ENCODE measurements at regions not wholly inside any gene's neighbourhood (a gene's known extent, or its start where the extent isn't known, plus 50 kb on each side); places are given as distances from the start of the nearest gene placed in this dataset.

- no peaks in the 10 kb centered on the region for H3K9me3 ChIP-seq
- TF ChIP-seq EP300 (IDR thresholded peaks at IDR 0.05) (no peak), POLR2A (IDR thresholded peaks at IDR 0.05) (no peak), CTCF (IDR thresholded peaks at IDR 0.05) (no peak)
- no peaks in the 10 kb centered on the region for H3K27me3 ChIP-seq
- no peaks in the 10 kb centered on the region for H3K36me3 ChIP-seq
- H3K4me3 ChIP-seq = no peak overlapping the region
- H3K4me1 ChIP-seq = no peaks in the 10 kb centered on the region
- no peak for DNase-seq (ENCODE audit: low spot score in 2 of 2)
- no peak overlapping the region for H3K27ac ChIP-seq
- WGBS, 2 donors = 81 to 87% methylated on average over 9 of the region's 9 CpGs
Measured at GRCh38 chr10:130658687-130659290, 522.6 kb downstream of the GLRX3 start.

- DNase-seq (ENCODE audit: low spot score in 2 of 2) = no peak
- TF ChIP-seq EP300 (IDR thresholded peaks at IDR 0.05) (no peak), CTCF (IDR thresholded peaks at IDR 0.05) (no peak), POLR2A (IDR thresholded peaks at IDR 0.05) (no peak)
- no peaks in the 10 kb centered on the region for H3K4me1 ChIP-seq
- no peak overlapping the region for H3K4me3 ChIP-seq
- 84 to 88% methylated on average over 10 of the region's 10 CpGs for WGBS, 2 donors
- no peak overlapping the region for H3K27ac ChIP-seq
- no peaks in the 10 kb centered on the region for H3K36me3 ChIP-seq
- H3K9me3 ChIP-seq = no peaks in the 10 kb centered on the region
- H3K27me3 ChIP-seq = no peaks in the 10 kb centered on the region
Measured at GRCh38 chr10:130659528-130659927, 523.3 kb downstream of the GLRX3 start.

- Histone ChIP-seq H3K36me3 (no peaks in the 10 kb centered on the region), H3K27ac (no peak overlapping the region), H3K4me1 (no peaks in the 10 kb centered on the region), H3K4me3 (no peak overlapping the region), H3K27me3 (no peaks in the 10 kb centered on the region), H3K9me3 (no peaks in the 10 kb centered on the region)
- TF ChIP-seq EP300 (IDR thresholded peaks at IDR 0.05) (no peak), CTCF (IDR thresholded peaks at IDR 0.05) (no peak), POLR2A (IDR thresholded peaks at IDR 0.05) (no peak)
- no peak for DNase-seq (ENCODE audit: low spot score in 2 of 2)
- WGBS, 2 donors = 81 to 89% methylated on average over 3 of the region's 3 CpGs
Measured at GRCh38 chr10:130660266-130660665, 524.1 kb downstream of the GLRX3 start.

- H3K4me3 ChIP-seq = no peak overlapping the region
- DNase-seq (ENCODE audit: low spot score in 2 of 2) = no peak
- no peaks in the 10 kb centered on the region for H3K4me1 ChIP-seq
- no peak overlapping the region for H3K27ac ChIP-seq
- no peak for TF ChIP-seq POLR2A (IDR thresholded peaks at IDR 0.05)
- no peak for TF ChIP-seq CTCF (IDR thresholded peaks at IDR 0.05)
- no peak for TF ChIP-seq EP300 (IDR thresholded peaks at IDR 0.05)
- peaks cover 0 to 4% (median 0%) of the 10 kb centered on the region in 4 donors for H3K9me3 ChIP-seq
- no peaks in the 10 kb centered on the region for H3K27me3 ChIP-seq
- 78 to 89% methylated on average over 7 of the region's 7 CpGs for WGBS, 2 donors
- no peaks in the 10 kb centered on the region for H3K36me3 ChIP-seq
Measured at GRCh38 chr10:130661419-130661818, 525.2 kb downstream of the GLRX3 start.

GRCh38 chr10:130662775-130663174 is 526.6 kb downstream of the GLRX3 start:
- Histone ChIP-seq H3K36me3 (no peaks in the 10 kb centered on the region), H3K4me3 (no peak overlapping the region), H3K9me3 (peaks cover 0 to 4% (median 0%) of the 10 kb centered on the region in 4 donors), H3K27me3 (no peaks in the 10 kb centered on the region), H3K27ac (no peak overlapping the region), H3K4me1 (no peaks in the 10 kb centered on the region)
- 87 to 90% methylated on average over 13 of the region's 13 CpGs for WGBS, 2 donors
- DNase-seq (ENCODE audit: low spot score in 2 of 2) = no peak
- TF ChIP-seq CTCF (IDR thresholded peaks at IDR 0.05) (no peak), POLR2A (IDR thresholded peaks at IDR 0.05) (no peak), EP300 (IDR thresholded peaks at IDR 0.05) (no peak)
